ELF-1 (cell line): ENCODE measurements at regions not wholly inside any gene's neighbourhood (a gene's known extent, or its start where the extent isn't known, plus 50 kb on each side); places are given as distances from the start of the nearest gene placed in this dataset.

Experiments
- DNase-seq: peaks from one replicate; pipeline ENCODE4 v3.0.0-alpha.2; 2016; ENCODE audit warnings: low read depth, low spot score

GRCh38 chr4:112894480-112894879 is 155.0 kb upstream of the ANK2 start:
- DNase-seq: no peak

DNA sequence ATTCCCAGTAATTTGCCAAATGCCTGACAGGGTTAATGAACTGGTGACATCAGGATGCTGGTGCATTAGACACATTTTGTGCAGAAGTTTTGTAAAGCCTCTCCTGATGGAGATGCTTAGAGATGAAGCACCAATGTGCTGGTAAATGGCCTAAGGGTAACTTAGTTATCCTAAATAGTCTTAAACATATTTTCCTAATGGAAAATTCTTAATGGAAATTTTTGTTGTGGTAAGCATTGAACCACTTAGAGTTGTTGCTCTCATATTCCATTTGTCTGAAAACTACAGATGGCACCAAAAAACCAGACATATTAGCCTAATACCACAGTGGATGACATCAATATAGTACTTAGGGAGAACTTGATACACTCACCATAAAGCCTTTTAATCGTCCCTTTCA is 154.5 kb upstream of the ANK2 start:
- no peak for DNase-seq

GRCh38 chr4:112895811-112896608 is 153.4 kb upstream of the ANK2 start:
- peak; percentile 32 for DNase-seq

DNA sequence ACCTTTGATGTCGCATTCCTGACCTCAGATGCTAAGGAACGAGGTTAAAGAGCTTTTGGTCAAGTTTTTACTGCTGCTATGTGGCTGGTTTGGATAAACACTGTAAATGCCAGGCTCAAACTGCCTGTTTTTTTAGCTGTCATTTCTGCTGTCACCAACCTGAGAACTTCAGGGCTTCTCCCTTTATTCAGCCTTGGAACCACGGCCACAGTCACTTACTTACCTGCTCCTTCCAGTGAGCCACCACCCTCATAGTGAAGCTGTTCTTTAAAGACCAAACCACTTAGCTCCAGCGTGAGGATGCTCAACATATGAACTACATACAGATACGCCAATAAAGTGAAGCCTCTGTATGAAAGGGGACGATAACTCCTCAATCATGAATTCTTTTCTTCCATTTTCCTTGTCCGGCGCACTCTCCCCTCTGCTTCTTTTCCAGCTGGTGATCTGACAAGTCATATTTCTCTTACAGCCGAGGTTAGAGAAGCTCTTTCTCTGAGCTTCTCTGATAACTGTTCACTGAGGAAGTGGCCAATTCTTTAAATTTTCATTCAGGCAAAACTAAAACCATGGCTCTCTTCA is 152.8 kb upstream of the ANK2 start:
- DNase-seq: peak; percentile 29

GRCh38 chr4:112897543-112897942 is 151.9 kb upstream of the ANK2 start:
- peak; percentile 17 for DNase-seq

DNA sequence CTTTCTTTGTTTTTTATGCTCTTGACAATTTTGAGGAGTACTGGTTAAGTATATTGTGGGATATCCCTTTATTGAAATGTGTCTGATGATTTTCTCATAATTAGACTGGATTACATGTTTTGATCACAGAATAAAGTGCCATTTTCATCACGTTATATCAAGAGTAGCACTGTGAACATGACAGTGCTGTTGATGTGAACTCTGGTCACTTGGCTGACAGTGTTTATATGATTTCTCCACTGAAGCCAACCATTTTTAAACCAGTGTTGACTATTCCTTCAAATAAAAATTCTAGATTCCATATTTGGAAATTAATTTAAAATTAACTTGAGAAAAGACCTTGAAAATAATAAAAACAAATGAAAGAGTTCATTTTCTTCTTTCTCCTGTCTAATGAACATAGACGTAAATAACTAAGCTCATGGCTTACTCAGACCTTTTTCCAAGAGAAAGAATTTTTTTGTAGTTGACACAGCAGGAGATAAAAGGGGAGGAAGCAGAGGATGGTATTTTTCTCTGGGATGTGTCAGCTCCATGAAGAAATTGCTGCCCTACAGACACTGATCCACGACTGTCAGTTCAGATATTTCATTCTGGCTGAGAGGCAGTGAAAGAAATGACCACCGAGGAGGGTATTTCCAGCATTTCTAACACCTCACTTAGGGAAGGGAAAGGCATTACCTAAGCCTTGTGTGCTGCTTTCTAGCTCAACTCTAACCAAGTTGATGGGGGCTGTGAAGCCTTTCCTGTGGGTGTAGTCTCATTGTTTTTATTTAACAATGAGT is 150.9 kb upstream of the ANK2 start:
- DNase-seq: peak; percentile 27

DNA sequence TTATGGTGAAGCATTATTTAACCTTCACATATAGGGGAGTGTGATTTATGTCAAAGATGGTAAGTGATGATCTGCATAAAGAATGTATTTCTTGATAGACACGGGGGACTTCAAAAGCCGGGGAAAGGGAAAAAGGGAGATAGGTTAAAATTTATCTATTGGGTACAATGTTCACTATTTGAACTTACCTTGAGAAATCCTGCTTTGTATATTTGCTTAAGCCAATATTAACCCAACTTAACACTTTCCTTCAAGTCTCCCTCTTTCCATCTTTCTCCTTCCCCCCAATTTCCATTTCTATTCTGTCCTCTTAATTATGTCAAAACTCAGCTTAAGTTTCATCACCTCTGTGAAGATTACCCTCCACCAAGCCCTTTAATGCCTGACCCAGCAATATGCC is 149.0 kb upstream of the ANK2 start:
- no peak for DNase-seq

GRCh38 chr4:112901962-112902411 is 147.5 kb upstream of the ANK2 start:
- no peak for DNase-seq

DNA sequence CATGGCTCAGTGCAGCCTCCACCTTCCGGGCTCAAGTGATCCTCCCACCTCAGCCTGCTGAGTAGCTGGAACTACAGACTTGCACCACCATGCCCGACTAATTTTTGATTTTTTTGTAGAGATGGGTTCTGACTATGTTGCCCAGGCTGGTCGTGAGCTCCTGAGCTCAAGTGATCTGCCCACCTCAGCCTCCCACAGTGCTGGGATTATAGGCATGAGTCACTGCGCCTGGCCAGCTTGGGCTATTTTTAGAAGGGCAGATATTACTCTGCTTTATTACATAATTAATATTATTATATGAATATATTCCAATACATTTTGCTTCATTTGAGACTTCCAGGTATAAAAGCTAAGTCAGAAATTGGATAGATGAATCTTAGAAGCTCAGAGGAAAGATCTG is 143.7 kb upstream of the ANK2 start:
- DNase-seq: no peak

GRCh38 chr4:112908511-112908910 is 140.9 kb upstream of the ANK2 start:
- no peak for DNase-seq

DNA sequence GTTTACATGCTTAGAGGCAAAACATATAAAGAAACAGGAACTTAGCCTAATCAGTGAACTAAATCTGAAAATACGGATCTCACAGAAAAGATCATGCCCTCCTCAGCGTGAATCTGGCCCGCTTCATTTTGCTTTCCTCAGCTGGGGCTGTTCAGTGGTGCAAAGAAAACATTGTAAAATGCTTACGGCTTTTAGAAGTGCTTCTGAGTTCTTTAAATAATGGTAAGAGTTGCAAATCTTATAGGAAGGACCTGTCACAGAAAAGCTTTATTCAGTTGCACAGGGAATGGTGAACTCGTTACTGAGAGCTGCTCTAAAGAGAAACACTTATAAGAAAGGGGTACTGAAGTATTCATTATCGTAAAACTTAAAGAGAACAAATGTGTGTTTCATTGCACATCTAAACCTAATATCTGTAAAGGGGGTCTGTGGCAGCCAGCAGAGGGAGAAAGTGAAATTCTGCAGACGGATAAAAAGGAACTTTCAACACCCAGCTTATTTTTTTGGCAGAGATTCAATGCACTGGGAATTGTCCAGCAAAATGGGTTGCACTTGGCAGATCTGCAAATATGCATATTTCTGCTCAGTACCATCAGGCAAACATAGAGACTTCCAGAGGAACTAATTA is 139.2 kb upstream of the ANK2 start:
- no peak for DNase-seq

DNA sequence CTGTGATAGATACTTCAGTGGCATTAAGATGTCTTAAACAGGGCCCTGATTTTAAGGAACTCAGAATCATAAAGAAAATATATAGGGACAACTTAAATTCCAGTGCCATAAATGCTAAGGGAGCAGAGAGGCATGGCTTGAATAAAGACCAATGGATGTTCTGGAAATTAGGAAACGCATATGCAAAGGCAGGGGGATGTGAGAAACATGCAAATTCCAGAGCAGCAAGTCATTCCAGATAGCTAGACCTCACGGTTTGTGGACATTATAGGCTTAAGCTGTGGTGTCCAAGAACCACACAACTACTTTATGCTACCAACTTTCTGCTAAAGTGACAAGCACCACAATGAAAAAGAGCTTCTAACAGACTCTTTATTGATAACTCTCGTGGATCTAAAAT is 132.6 kb upstream of the ANK2 start:
- no peak for DNase-seq

DNA sequence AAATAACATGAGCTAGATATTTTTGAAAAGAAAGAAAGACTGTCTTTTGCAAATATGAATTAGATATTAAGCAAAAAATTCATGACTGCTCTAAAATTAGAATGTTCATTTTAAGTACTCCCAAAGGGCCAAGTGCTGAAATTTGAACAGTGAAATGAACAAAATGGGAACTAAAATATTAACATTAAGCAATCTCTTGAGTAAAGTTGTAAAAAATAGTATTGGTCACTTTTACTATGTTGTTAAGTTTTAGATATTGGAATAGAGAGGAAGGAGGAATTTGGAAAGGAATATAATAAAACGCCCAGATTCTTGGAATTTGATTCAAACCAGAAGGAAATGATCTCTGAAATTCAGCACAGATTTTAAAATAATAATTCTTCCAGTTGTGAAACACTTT is 125.9 kb upstream of the ANK2 start:
- no peak for DNase-seq

DNA sequence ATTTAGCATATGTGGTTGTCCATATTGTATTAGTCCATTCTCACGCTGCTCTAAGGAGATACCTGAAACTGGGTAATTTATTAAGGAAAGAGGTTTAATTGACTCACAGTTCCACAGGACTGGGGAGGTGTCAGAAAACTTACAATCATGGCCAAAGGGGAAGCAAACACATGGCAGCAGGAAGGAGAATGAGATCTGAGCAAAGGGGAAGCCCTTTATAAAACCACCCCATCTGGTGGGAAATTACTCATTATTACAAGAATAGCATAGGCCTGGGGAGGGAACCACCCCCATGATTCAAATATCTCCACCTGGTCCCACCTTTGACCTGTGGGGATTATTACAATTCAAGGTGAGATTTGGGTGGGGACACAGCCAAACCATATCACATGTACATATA is 122.6 kb upstream of the ANK2 start:
- no peak for DNase-seq

DNA sequence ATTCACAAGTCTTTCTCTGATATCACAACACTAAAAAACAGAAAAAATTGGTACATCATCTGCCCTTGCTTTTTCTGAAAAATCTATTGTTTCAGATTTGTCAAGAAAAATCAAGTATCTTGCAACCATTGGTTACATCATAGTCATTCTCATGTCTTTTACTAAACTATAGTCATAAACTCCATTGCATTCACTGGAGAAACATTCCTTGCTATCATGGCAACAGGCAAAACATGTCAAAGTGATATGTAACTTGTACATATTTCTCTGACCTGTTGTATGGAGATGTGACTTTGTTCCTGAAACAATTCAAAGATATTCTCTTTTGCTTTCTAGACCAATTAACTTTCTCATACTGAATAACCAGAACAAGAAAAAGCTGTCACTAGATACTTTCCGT is 121.9 kb upstream of the ANK2 start:
- DNase-seq: no peak

GRCh38 chr4:112931001-112931400 is 118.5 kb upstream of the ANK2 start:
- no peak for DNase-seq

DNA sequence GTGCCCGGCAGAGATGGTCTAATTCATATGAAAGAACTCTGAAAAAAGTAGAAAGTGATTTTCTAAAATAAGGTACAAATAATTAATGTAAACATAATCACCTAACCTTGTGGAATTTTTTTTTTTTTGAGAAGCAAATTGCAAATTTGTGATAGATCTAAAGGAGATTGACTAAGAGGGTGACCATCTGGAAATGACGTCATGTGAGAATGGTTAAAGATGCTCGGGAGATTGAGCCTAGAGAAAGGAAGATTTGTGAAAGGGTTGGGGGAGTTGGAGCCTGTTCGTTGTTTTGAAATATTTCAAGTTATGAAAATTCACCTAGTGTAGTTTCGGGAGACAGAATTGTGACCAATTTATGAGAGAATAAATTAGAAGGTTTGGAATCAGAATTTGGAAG is 115.7 kb upstream of the ANK2 start:
- DNase-seq: no peak

DNA sequence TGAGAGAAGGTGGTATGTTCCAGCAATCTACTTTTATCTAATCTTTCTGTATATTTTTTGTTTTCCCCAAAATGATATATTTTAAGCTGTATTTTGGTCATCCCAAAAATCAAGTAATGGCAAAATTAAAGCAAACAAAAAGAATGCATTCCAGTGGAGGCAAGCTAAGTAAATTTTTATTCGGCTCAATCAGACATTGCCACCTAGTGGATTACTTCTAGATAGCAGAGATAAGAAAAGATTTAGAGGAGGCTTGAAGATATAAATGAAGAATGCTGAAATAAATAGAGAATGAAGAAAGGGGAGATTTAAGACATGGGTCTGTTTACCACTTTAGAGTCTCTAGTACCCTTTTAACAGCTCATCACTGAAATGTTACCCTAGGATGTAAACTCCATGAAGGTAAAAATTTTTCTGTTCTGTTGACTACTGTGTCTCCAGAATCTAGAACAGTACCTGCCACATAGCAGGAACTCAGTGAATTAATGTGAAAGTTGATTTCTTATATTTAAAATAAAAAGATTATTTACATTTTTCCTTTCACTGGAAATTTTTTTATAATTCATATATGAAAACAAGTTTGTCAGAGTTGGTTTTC is 110.9 kb upstream of the ANK2 start:
- DNase-seq: no peak

- no peak for DNase-seq
Measured at GRCh38 chr4:112939901-112940300, 109.6 kb upstream of the ANK2 start.

DNA sequence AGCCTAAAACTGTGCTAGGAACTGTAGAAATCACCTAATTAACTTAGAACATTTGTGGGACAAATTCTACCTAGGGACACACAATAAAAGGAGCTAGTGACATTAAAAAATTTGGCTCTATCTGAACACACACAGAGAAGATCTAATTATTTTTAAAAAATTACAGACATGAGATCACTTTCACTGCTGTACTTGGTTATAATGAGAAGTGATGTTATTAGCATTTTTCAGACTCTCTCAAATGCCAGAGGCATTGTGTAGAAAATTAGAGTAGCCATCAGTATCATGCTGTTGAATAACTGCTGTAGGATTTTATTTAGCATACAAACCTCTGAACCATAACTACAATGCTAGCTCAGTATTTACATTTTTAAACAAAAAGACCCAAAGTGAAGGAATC is 109.1 kb upstream of the ANK2 start:
- no peak for DNase-seq

DNA sequence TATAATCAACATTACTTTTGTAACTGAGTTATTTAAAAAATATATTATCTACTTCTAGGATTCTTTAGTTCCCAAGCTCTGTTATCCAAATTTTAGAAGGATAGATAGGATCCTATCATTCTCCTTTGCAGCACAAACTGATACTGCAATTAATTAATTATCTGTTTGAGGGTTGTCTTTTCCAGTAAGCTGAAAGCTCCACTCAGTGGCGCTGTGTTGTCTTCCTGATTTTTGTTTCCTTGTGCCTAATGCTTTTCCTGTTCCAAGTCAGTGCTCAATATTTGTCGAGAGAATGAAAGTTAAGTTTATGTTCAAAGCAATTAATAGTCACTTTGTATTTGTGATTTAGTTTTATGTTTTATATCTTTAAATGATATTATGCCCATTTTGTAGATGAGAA is 107.4 kb upstream of the ANK2 start:
- no peak for DNase-seq

- DNase-seq: no peak
Measured at GRCh38 chr4:112942997-112943396, 106.5 kb upstream of the ANK2 start.
